Nephron progenitor cell (in vitro differentiated cells): ENCODE measurements at regions not wholly inside any gene's neighbourhood (a gene's known extent, or its start where the extent isn't known, plus 50 kb on each side); places are given as distances from the start of the nearest gene placed in this dataset.
"Not testable (repeated sequence)": the region's sequence is repeated elsewhere in the genome, so short reads cannot be mapped to it uniquely, and the experiment has no call there.

ENCODE experiments used
- DNase-seq: peaks from one replicate; pipeline ENCODE4 v3.0.0; 2021
- H3K27ac Mint-ChIP-seq: 2 replicates; pipeline ENCODE4 v1.8.0; 2021; ENCODE audit warnings: mild to moderate bottlenecking, moderate library complexity, mixed read lengths
- H3K27me3 Mint-ChIP-seq: 2 replicates; pipeline ENCODE4 v1.8.0; 2021; ENCODE audit warnings: mild to moderate bottlenecking, low read depth, mixed read lengths; ENCODE audit not compliant: poor library complexity
- H3K36me3 Mint-ChIP-seq: 2 replicates; pipeline ENCODE4 v1.8.0; 2021; ENCODE audit warnings: low read depth, mixed read lengths
- H3K4me1 Mint-ChIP-seq: 2 replicates; pipeline ENCODE4 v1.8.0; 2021; ENCODE audit warnings: mixed read lengths
- H3K4me3 Mint-ChIP-seq: 2 replicates; pipeline ENCODE4 v1.8.0; 2021; ENCODE audit warnings: mild to moderate bottlenecking, moderate library complexity, mixed read lengths
- H3K9me3 Mint-ChIP-seq: 2 replicates; pipeline ENCODE4 v1.8.0; 2021; ENCODE audit warnings: mild to moderate bottlenecking, moderate library complexity, mixed read lengths
- TF ChIP-seq, protein P1 (sequence below): fragments of 200-600 bp; sonication (generic); IDR thresholded peaks from 2 replicates; pipeline ENCODE4 v1.5.0; 2021; ENCODE audit warnings: antibody characterized with exemption

- peaks cover 6% of the 10 kb centered on the region for H3K9me3 Mint-ChIP-seq
- DNase-seq, result no peak
- H3K36me3 Mint-ChIP-seq, result no peaks in the 10 kb centered on the region
- H3K4me1 Mint-ChIP-seq, result peaks cover 36% of the 10 kb centered on the region
- TF ChIP-seq, protein P1, sequence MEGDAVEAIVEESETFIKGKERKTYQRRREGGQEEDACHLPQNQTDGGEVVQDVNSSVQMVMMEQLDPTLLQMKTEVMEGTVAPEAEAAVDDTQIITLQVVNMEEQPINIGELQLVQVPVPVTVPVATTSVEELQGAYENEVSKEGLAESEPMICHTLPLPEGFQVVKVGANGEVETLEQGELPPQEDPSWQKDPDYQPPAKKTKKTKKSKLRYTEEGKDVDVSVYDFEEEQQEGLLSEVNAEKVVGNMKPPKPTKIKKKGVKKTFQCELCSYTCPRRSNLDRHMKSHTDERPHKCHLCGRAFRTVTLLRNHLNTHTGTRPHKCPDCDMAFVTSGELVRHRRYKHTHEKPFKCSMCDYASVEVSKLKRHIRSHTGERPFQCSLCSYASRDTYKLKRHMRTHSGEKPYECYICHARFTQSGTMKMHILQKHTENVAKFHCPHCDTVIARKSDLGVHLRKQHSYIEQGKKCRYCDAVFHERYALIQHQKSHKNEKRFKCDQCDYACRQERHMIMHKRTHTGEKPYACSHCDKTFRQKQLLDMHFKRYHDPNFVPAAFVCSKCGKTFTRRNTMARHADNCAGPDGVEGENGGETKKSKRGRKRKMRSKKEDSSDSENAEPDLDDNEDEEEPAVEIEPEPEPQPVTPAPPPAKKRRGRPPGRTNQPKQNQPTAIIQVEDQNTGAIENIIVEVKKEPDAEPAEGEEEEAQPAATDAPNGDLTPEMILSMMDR, result no peak
- H3K4me3 Mint-ChIP-seq, result no peak overlapping the region
- H3K27me3 Mint-ChIP-seq, result no peaks in the 10 kb centered on the region
- H3K27ac Mint-ChIP-seq, result no peak overlapping the region
These were observed 186.6 kb upstream of the OTX2 start for GRCh38 chr14:56996721-56997399.

DNA sequence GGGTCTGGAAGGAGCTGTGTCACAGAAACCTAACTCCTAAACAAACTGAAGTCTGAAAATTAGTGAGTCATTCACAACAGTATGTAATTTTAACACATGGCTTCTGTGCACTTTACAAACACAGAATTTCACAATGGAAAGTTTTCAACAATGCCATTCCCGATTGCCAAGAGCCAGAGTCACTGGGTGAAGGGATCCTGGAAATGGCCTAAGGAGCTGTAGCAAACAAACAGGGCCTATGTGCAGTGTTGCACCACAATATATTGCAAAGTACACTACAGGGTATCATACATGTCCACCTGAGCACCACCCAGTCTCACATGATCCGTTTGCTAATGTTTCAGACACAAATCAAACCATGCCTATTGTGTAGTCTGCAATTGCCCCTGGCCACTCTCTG, 184.7 kb upstream of the OTX2 start:
- Mint-ChIP-seq H3K27me3 (no peaks in the 10 kb centered on the region), H3K36me3 (no peaks in the 10 kb centered on the region), H3K9me3 (peaks cover 18% of the 10 kb centered on the region), H3K4me1 (peaks cover 36% of the 10 kb centered on the region), H3K27ac (no peak overlapping the region), H3K4me3 (no peak overlapping the region)
- DNase-seq, result no peak
- TF ChIP-seq, protein P1, result no peak

DNA sequence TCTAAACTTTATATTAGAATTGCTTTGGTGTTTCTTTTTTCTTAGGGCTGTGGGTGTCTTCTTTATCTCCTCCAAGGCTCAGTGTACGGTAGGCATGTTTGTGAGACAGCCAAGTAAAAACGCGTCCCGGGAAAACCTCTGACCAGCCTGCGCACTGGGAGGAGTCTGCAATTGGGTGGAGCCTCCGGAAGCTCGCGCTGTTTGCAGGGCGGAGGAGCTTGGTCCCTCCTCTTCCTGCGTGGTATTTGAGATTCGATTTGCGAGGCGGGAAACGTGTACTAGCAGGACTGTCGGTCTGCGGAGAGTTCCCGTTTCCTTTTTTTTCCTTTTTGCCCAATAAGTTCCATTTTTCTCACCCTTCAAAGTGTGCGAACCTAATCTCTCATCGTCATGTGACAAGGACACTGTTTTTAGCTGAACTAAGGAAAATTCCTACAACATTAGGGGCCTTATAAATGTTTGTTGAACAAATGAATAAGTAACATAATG, 182.1 kb upstream of the OTX2 start:
- no peaks in the 10 kb centered on the region for H3K27me3 Mint-ChIP-seq
- H3K4me1 Mint-ChIP-seq, result peaks cover 20% of the 10 kb centered on the region
- DNase-seq, result no peak
- peaks cover 27% of the 10 kb centered on the region for H3K9me3 Mint-ChIP-seq
- no peak overlapping the region for H3K4me3 Mint-ChIP-seq
- TF ChIP-seq, protein P1, result no peak
- H3K27ac Mint-ChIP-seq, result no peak overlapping the region
- no peaks in the 10 kb centered on the region for H3K36me3 Mint-ChIP-seq

GRCh38 chr14:56990991-56991627, 180.8 kb upstream of the OTX2 start:
- H3K9me3 Mint-ChIP-seq, result peaks cover 27% of the 10 kb centered on the region
- H3K27ac Mint-ChIP-seq, H3K4me3 Mint-ChIP-seq, H3K27me3 Mint-ChIP-seq, H3K4me1 Mint-ChIP-seq, DNase-seq, H3K36me3 Mint-ChIP-seq: not testable (repeated sequence)

GRCh38 chr14:56989359-56989758, 179.1 kb upstream of the OTX2 start:
- no peaks in the 10 kb centered on the region for H3K36me3 Mint-ChIP-seq
- peaks cover 27% of the 10 kb centered on the region for H3K9me3 Mint-ChIP-seq
- DNase-seq, result no peak
- TF ChIP-seq, protein P1, result no peak
- H3K27ac Mint-ChIP-seq, result no peak overlapping the region
- no peak overlapping the region for H3K4me3 Mint-ChIP-seq
- peaks cover 6% of the 10 kb centered on the region for H3K4me1 Mint-ChIP-seq
- H3K27me3 Mint-ChIP-seq, result peaks cover 3% of the 10 kb centered on the region

DNA sequence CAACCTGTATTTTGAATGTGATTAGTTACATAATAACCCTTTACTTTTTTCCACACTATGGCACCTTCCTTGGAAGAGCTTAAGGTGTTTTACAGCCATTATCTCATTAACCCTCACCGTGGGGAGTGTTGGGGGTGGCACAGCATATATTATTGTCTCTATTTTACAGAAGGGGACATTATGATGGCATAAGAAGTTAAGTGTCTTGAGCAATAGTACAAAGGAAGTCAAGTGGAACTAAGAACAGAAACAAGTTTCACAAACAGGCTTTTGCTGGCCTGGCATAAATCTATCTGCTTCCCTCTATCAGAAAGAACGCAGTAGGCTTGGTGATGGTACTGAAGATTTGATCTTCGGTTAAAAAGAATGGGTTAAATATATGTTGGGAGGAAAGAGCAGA, 169.7 kb upstream of the OTX2 start:
- no peak overlapping the region for H3K27ac Mint-ChIP-seq
- no peak for DNase-seq
- TF ChIP-seq, protein P1, result no peak
- H3K36me3 Mint-ChIP-seq, result no peaks in the 10 kb centered on the region
- peaks cover 4% of the 10 kb centered on the region for H3K27me3 Mint-ChIP-seq
- no peaks in the 10 kb centered on the region for H3K4me1 Mint-ChIP-seq
- H3K4me3 Mint-ChIP-seq, result no peak overlapping the region
- H3K9me3 Mint-ChIP-seq, result no peaks in the 10 kb centered on the region
